ENCODE measurements at regions not wholly inside any gene's neighbourhood (a gene's known extent, or its start where the extent isn't known, plus 50 kb on each side); places are given as distances from the start of the nearest gene placed in this dataset.

DNA sequence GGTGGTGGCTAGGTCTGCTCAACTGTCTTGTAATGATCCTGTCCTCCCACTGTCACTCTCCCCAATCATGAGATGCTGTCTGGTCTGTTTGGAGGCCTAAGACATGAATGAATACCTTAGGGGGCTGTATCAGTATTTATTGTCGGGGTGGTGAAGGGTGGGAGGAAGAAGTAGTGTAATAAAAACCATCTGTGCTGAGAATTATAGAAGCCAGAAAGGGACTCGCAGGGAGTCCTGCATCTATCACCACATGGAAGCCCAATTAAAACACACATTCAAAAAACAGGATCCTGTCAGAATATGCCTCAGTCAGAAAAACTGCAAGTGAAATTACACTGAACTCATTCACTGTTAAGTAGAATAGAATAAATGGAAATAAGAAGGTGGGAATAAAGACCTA, 1134.3 kb upstream of the C9orf72 start:
- TF ChIP-seq MAX (IDR thresholded peaks at IDR 0.05), result no peak
- no peak for TF ChIP-seq RERE (CRISPR knock-in tag; IDR thresholded peaks at IDR 0.05; ENCODE audit: low read depth)
- no peak for TF ChIP-seq NCOA2 (CRISPR knock-in tag; IDR thresholded peaks at IDR 0.05)
- TF ChIP-seq, protein P1, sequence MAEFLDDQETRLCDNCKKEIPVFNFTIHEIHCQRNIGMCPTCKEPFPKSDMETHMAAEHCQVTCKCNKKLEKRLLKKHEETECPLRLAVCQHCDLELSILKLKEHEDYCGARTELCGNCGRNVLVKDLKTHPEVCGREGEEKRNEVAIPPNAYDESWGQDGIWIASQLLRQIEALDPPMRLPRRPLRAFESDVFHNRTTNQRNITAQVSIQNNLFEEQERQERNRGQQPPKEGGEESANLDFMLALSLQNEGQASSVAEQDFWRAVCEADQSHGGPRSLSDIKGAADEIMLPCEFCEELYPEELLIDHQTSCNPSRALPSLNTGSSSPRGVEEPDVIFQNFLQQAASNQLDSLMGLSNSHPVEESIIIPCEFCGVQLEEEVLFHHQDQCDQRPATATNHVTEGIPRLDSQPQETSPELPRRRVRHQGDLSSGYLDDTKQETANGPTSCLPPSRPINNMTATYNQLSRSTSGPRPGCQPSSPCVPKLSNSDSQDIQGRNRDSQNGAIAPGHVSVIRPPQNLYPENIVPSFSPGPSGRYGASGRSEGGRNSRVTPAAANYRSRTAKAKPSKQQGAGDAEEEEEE (CRISPR knock-in tag; IDR thresholded peaks at IDR 0.05; ENCODE audit: borderline replicate concordance), result no peak
- TF ChIP-seq, protein P2, sequence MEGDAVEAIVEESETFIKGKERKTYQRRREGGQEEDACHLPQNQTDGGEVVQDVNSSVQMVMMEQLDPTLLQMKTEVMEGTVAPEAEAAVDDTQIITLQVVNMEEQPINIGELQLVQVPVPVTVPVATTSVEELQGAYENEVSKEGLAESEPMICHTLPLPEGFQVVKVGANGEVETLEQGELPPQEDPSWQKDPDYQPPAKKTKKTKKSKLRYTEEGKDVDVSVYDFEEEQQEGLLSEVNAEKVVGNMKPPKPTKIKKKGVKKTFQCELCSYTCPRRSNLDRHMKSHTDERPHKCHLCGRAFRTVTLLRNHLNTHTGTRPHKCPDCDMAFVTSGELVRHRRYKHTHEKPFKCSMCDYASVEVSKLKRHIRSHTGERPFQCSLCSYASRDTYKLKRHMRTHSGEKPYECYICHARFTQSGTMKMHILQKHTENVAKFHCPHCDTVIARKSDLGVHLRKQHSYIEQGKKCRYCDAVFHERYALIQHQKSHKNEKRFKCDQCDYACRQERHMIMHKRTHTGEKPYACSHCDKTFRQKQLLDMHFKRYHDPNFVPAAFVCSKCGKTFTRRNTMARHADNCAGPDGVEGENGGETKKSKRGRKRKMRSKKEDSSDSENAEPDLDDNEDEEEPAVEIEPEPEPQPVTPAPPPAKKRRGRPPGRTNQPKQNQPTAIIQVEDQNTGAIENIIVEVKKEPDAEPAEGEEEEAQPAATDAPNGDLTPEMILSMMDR (CRISPR knock-in tag; IDR thresholded peaks at IDR 0.05), result no peak
- TF ChIP-seq ETV6 (CRISPR knock-in tag; conservative IDR thresholded peaks at IDR 0.05), result no peak
